Erythroblast (primary cell): ENCODE measurements at regions not wholly inside any gene's neighbourhood (a gene's known extent, or its start where the extent isn't known, plus 50 kb on each side); places are given as distances from the start of the nearest gene placed in this dataset.

Experiments
- GATA1 ChIP-seq: IDR thresholded peaks from 2 replicates; pipeline ENCODE4 v1.6.1; 2011; ENCODE audit warnings: low read depth, mild to moderate bottlenecking, control low read depth, low read length, moderate library complexity
- POLR2A ChIP-seq: IDR thresholded peaks from 2 replicates; pipeline ENCODE4 v1.6.1; 2011; ENCODE audit warnings: mild to moderate bottlenecking, low read length

- TF ChIP-seq POLR2A (no peak), GATA1 (no peak)
Measured at GRCh38 chr16:6708576-6709215, 623.9 kb upstream of the RBFOX1 start.
